ENCODE measurements at regions not wholly inside any gene's neighbourhood (a gene's known extent, or its start where the extent isn't known, plus 50 kb on each side); places are given as distances from the start of the nearest gene placed in this dataset.
A peak's percentile ranks its signal among the peaks of the same experiment; 100 is the strongest.

GRCh38 chr6:18712595-18712994 is 325.4 kb downstream of the RNF144B start:
- H3K4me2 ChIP-seq (ENCODE audit: low read length): no peak overlapping the region
- no peak overlapping the region for H3K27ac ChIP-seq (ENCODE audit: low read length)
- no peaks in the 10 kb centered on the region for H3K79me2 ChIP-seq (replicated peaks; ENCODE audit: insufficient read depth, low read length)
- H3K27me3 ChIP-seq (ENCODE audit: insufficient read depth, low read depth, low read length): no peaks in the 10 kb centered on the region
- H3K36me3 ChIP-seq (ENCODE audit: insufficient read depth, low read length): no peaks in the 10 kb centered on the region
- H3F3A ChIP-seq (ENCODE audit: insufficient read depth, low read length, poor library complexity, severe bottlenecking): no peaks in the 10 kb centered on the region
- no peaks in the 10 kb centered on the region for H3K9me3 ChIP-seq (ENCODE audit: low read length)
- TF ChIP-seq TAF1 (IDR thresholded peaks at IDR 0.05; ENCODE audit: low read depth) (no peak), POLR2AphosphoS5 (IDR thresholded peaks at IDR 0.05) (peak; percentile 69)
- no peaks in the 10 kb centered on the region for H3K9me2 ChIP-seq (ENCODE audit: insufficient read depth, low read length)
- H4K20me1 ChIP-seq (ENCODE audit: insufficient read depth): no peaks in the 10 kb centered on the region
- no peak overlapping the region for H3K9ac ChIP-seq (ENCODE audit: low read length)
- no peak overlapping the region for H3K4me3 ChIP-seq (ENCODE audit: low read length)
- H2AFZ ChIP-seq (ENCODE audit: low read depth, low read length): no peak overlapping the region

GRCh38 chr6:18720075-18720474 is 332.9 kb downstream of the RNF144B start:
- Histone ChIP-seq H3K4me2 (ENCODE audit: low read length) (no peak overlapping the region), H2AFZ (ENCODE audit: low read depth, low read length) (no peak overlapping the region), H3K36me3 (ENCODE audit: insufficient read depth, low read length) (no peaks in the 10 kb centered on the region), H3K4me3 (ENCODE audit: low read length) (no peak overlapping the region), H3K9me2 (ENCODE audit: insufficient read depth, low read length) (no peaks in the 10 kb centered on the region), H4K20me1 (ENCODE audit: insufficient read depth) (no peaks in the 10 kb centered on the region), H3K27ac (ENCODE audit: low read length) (no peak overlapping the region), H3K27me3 (ENCODE audit: insufficient read depth, low read depth, low read length) (no peaks in the 10 kb centered on the region), H3K9me3 (ENCODE audit: low read length) (no peaks in the 10 kb centered on the region), H3K9ac (ENCODE audit: low read length) (no peak overlapping the region), H3F3A (ENCODE audit: insufficient read depth, low read length, poor library complexity, severe bottlenecking) (no peaks in the 10 kb centered on the region), H3K79me2 (replicated peaks; ENCODE audit: insufficient read depth, low read length) (no peaks in the 10 kb centered on the region)
- TF ChIP-seq TAF1 (IDR thresholded peaks at IDR 0.05; ENCODE audit: low read depth): no peak
- no peak for TF ChIP-seq CTCF (IDR thresholded peaks at IDR 0.05; ENCODE audit: poor library complexity, severe bottlenecking)
- TF ChIP-seq SMC3 (conservative IDR thresholded peaks at IDR 0.05; ENCODE audit: poor library complexity): no peak
- TF ChIP-seq EZH2 (IDR thresholded peaks at IDR 0.05; ENCODE audit: borderline replicate concordance, insufficient read depth, low read length, poor library complexity, severe bottlenecking): no peak
- no peak for TF ChIP-seq POLR2AphosphoS5 (IDR thresholded peaks at IDR 0.05)
- no peak for TF ChIP-seq MXI1 (conservative IDR thresholded peaks at IDR 0.05; ENCODE audit: poor library complexity, severe bottlenecking)
- no peak for TF ChIP-seq REST (IDR thresholded peaks at IDR 0.05; ENCODE audit: borderline replicate concordance)
- TF ChIP-seq EP300 (conservative IDR thresholded peaks at IDR 0.05; ENCODE audit: poor library complexity, severe bottlenecking): no peak
- TF ChIP-seq RAD21 (conservative IDR thresholded peaks at IDR 0.05): no peak

GRCh38 chr6:18724056-18724455 is 336.9 kb downstream of the RNF144B start:
- no peak overlapping the region for H3K9ac ChIP-seq (ENCODE audit: low read length)
- TF ChIP-seq TAF1 (IDR thresholded peaks at IDR 0.05; ENCODE audit: low read depth) (no peak), POLR2AphosphoS5 (IDR thresholded peaks at IDR 0.05) (no peak), SMC3 (conservative IDR thresholded peaks at IDR 0.05; ENCODE audit: poor library complexity) (no peak), RAD21 (conservative IDR thresholded peaks at IDR 0.05) (no peak), CTCF (IDR thresholded peaks at IDR 0.05; ENCODE audit: poor library complexity, severe bottlenecking) (no peak), EP300 (conservative IDR thresholded peaks at IDR 0.05; ENCODE audit: poor library complexity, severe bottlenecking) (no peak), MXI1 (conservative IDR thresholded peaks at IDR 0.05; ENCODE audit: poor library complexity, severe bottlenecking) (no peak), EZH2 (IDR thresholded peaks at IDR 0.05; ENCODE audit: borderline replicate concordance, insufficient read depth, low read length, poor library complexity, severe bottlenecking) (no peak), REST (IDR thresholded peaks at IDR 0.05; ENCODE audit: borderline replicate concordance) (no peak)

More at GRCh38 chr6:18724056-18724455, 336.9 kb downstream of the RNF144B start:
- Histone ChIP-seq H3F3A (ENCODE audit: insufficient read depth, low read length, poor library complexity, severe bottlenecking) (no peaks in the 10 kb centered on the region), H3K9me3 (ENCODE audit: low read length) (no peaks in the 10 kb centered on the region), H4K20me1 (ENCODE audit: insufficient read depth) (no peaks in the 10 kb centered on the region), H3K36me3 (ENCODE audit: insufficient read depth, low read length) (no peaks in the 10 kb centered on the region), H3K4me2 (ENCODE audit: low read length) (no peak overlapping the region), H2AFZ (ENCODE audit: low read depth, low read length) (no peak overlapping the region), H3K27ac (ENCODE audit: low read length) (no peak overlapping the region), H3K79me2 (replicated peaks; ENCODE audit: insufficient read depth, low read length) (no peaks in the 10 kb centered on the region), H3K4me3 (ENCODE audit: low read length) (no peak overlapping the region), H3K9me2 (ENCODE audit: insufficient read depth, low read length) (no peaks in the 10 kb centered on the region), H3K27me3 (ENCODE audit: insufficient read depth, low read depth, low read length) (no peaks in the 10 kb centered on the region)
